DMS114 treated with DMSO at 0.1 percent for 48 hours (cell line): ENCODE measurements at regions not wholly inside any gene's neighbourhood (a gene's known extent, or its start where the extent isn't known, plus 50 kb on each side); places are given as distances from the start of the nearest gene placed in this dataset.
"Not testable (repeated sequence)": the region's sequence is repeated elsewhere in the genome, so short reads cannot be mapped to it uniquely, and the experiment has no call there.

Experiments
- DNase-seq: peaks from one replicate; lab custom pipeline; 2025; ENCODE audit not compliant: unreplicated experiment; lab: John Stamatoyannopoulos, UW

DNA sequence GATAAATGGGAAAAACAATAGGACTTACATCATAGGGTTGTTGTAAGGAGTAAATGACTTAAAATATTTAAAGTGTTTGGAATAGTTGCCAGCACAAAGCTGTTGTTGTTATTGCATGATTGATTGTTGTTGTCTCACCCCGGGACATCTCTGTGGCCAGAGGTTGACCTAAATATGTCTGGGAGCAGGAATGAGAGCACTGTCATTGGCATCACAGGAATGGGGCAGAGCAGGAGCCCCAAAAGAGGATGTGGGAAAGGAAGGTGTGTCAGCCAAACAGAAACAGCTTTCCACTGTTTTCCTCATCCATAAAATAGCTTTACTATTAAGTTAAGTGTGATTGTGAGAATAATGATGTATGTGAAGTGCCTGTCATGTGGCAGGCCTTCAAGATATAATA is 121.6 kb downstream of the TMEM168 start:
- no peak for DNase-seq

GRCh38 chr7:112669306-112669705 is 120.9 kb downstream of the TMEM168 start:
- no peak for DNase-seq

DNA sequence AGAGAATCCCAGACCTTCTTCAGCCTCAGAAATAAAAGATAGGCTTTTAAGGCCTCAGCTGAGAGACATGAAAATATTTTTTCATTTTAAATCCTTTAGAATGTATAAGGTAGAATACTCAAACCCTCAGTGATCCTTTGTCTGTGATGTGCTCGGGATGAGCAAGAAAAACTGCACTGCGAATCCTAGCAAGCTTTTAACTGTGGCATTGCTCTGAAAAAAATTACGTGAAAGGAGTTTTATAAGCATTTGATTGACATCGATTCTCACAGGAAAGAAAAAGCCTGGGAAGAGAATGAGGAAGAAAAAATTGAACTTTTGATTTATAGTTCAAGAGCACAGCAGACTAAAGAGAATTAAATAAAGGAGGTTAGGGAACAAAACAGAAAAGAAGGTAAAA is 120.0 kb downstream of the TMEM168 start:
- DNase-seq = no peak

- DNase-seq = no peak
These were observed 111.6 kb downstream of the TMEM168 start for GRCh38 chr7:112678626-112679025.

GRCh38 chr7:112689466-112690177 is 100.6 kb downstream of the TMEM168 start:
- DNase-seq = not testable (repeated sequence)

DNA sequence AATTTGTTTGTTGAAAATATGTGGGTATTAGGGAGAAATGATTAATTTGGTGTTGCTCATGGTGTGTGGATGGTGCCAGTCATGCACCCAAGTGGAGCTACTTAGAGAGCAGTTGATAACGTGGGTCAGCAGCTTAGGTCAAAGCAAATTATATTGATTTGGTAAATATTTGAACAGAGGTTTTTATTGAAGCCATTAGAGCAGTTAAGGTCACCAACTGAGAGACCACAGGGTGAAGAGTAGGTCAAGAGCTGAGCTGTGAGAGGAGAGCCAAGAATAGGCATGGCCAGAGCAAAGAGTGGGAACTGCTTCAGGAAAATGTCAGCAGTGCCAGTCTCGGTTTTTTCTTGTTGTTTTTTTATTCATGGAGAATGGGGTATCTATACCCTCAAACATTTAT is 97.9 kb downstream of the TMEM168 start:
- DNase-seq = no peak

- DNase-seq = not testable (repeated sequence)
These were observed 93.0 kb downstream of the TMEM168 start for GRCh38 chr7:112697211-112697610.

GRCh38 chr7:112699725-112700513 is 90.3 kb downstream of the TMEM168 start:
- no peak for DNase-seq

DNA sequence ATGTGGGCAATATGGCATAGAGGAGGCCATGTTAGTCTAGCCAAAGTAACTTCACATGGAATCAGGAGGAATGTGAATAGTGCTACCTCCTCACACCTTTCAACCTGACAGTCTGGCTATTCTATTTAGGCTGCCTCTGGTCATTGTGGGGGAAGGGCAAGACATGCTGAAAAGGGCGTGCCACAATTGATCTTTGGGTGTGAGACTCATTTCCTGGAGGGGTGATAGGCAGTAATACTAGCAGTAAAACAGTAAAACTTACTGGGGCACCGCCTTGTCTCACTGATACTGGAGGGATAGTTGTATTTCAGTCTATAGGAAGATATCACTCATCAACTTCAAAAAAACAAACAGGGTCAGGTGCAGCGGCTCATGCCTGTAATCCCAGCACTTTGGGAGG is 88.7 kb downstream of the TMEM168 start:
- no peak for DNase-seq

- DNase-seq = no peak
These were observed 82.5 kb downstream of the TMEM168 start for GRCh38 chr7:112707655-112708054.

DNA sequence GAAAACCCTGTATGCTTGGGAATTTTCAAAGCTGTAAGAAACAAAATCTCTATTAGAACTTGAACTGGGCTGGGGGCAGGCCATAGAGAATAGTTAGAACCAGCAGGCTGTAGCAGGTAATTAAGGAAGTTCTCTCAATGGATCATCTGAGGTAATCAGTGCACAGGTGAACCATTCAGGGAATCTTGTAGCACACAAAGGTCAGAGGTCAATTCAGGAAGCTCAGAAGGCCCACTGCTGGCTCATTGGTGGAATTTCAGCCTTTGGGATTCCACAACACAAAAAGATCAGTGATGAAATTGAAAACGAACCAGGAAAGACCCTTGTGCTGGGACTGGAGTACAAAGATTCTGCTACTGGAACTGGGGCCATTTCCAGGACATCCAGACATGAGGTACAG is 82.0 kb downstream of the TMEM168 start:
- DNase-seq = no peak
